GM18858 (cell line): ENCODE measurements at regions not wholly inside any gene's neighbourhood (a gene's known extent, or its start where the extent isn't known, plus 50 kb on each side); places are given as distances from the start of the nearest gene placed in this dataset.
"Not testable (repeated sequence)": the region's sequence is repeated elsewhere in the genome, so short reads cannot be mapped to it uniquely, and the experiment has no call there.

Source experiments
- ATAC-seq: cut with Tn5 transposase; IDR thresholded peaks from one replicate; pipeline ENCODE4 v1.9.1; 2021; ENCODE audit not compliant: unreplicated experiment

GRCh38 chr18:39178166-39178565, 1612.6 kb upstream of the CELF4 start:
- no peak for ATAC-seq

GRCh38 chr18:39172695-39173421, 1607.3 kb upstream of the CELF4 start:
- ATAC-seq = no peak

GRCh38 chr18:39168723-39169122, 1603.1 kb upstream of the CELF4 start:
- no peak for ATAC-seq

GRCh38 chr18:39167990-39168389, 1602.4 kb upstream of the CELF4 start:
- no peak for ATAC-seq

GRCh38 chr18:39166776-39167175, 1601.2 kb upstream of the CELF4 start:
- no peak for ATAC-seq

GRCh38 chr18:39162013-39162827, 1596.6 kb upstream of the CELF4 start:
- no peak for ATAC-seq

DNA sequence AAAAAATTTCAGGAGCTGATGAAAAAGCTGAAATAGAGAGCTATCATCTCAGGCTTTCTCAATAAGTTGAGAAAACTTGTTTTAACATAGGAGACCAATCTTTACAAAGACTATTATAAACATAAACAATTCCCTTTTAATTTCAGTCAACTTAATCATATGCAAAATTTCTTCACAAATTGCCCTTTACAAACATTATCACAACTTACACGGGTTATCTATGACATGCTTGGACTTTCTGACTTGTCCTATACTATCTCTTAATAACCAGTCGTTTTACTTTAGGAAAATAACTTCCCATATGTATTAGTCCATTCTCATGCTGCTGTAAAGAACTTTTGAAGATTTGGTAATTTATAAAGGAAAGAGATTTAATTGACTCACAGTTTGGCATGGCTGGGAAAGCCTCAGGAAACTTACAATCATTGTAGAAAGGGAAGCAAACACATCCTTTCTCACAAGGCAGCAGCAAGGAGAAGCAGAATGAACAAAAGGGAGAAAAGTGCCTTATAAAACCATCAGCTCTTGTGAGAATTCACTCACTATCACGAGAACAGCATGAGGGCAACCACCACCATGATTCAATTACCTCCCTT, 1583.7 kb upstream of the CELF4 start:
- no peak for ATAC-seq

GRCh38 chr18:39134255-39134654, 1568.7 kb upstream of the CELF4 start:
- no peak for ATAC-seq

DNA sequence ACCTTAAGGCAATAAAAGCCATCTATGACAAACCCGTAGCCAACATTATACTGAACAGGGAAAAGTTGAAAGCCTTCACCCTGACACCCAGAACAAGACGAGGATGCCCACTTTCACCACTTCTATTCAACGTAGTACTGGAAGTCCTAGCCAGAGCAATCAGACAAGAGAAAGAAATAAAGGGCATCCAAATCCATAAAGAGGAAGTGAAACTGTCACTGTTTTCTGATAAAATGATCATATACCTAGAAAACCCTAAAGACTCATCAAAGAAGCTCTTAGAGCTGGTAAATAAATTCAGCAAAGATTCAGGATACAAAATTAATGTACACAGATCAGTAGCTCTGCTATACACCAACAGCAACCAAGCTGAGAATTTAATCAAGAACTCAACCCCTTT, 1561.9 kb upstream of the CELF4 start:
- not testable (repeated sequence) for ATAC-seq

- ATAC-seq = no peak
Observed at GRCh38 chr18:39113790-39114189, 1548.2 kb upstream of the CELF4 start.

GRCh38 chr18:39105104-39105503, 1539.5 kb upstream of the CELF4 start:
- no peak for ATAC-seq

DNA sequence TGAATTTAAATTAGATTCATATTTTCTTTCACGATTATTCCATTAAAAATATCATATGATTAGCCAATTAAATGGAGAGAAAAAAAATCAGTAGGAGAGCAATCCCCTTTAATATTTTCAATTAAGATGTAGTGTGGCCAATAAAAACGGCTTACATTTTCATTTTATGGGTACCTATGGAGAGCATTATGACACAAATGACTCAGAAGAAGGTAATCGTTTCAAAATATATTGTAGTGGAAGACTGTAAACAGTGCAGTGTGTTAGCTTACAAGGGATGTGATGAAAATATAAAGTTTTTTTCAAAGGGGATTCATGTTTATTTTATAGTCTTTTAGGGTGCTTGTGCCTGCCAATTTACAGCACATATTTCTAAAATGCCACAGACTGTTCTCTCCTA, 1507.4 kb upstream of the CELF4 start:
- ATAC-seq = no peak

DNA sequence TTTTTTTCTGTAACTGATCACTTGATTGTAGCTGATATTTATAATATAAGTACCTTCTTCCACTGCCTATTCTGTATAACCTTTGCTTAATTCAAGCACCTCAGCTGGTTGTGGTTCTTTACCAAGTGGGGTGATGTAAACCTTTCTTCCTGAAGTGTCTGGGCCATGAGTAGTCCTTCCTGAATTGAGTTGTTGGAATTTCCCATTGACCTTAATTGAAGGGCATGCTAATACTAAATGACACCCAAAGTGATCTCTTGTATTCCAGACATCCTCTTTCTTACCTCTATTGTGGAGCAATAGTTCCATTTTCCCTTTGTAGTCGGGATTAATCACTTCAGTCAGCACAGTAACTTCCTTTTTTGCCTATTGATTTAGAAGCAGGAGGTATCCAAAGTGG, 1496.8 kb upstream of the CELF4 start:
- no peak for ATAC-seq

DNA sequence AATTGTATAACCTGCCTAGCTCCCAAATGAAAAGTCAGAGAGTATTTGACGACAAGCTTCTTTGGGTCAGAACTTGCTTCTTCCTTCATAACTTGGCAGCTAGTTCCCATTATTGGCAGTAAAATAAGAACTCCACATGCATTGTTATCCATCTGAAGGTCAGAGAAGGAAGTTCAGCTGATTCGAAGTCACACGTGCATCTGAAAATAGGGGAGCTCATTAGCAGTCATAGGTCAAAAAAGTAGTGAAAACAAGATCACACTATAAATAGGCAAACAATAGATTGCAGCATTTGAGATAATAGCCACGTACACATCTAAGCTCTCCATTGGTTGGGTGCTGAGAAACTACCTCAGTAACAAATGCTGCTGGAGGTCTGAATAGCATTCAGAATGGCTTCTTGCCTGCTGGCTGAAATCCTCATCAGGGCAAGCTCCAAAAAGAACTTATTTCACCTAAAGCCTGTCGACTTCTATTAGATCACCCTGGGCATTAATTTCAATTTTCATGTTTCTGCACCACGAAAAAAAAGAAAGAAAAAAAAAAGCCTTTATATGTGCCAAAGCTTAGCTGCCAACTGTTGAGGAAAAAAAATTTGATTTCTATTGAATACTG, 1492.9 kb upstream of the CELF4 start:
- ATAC-seq = no peak

DNA sequence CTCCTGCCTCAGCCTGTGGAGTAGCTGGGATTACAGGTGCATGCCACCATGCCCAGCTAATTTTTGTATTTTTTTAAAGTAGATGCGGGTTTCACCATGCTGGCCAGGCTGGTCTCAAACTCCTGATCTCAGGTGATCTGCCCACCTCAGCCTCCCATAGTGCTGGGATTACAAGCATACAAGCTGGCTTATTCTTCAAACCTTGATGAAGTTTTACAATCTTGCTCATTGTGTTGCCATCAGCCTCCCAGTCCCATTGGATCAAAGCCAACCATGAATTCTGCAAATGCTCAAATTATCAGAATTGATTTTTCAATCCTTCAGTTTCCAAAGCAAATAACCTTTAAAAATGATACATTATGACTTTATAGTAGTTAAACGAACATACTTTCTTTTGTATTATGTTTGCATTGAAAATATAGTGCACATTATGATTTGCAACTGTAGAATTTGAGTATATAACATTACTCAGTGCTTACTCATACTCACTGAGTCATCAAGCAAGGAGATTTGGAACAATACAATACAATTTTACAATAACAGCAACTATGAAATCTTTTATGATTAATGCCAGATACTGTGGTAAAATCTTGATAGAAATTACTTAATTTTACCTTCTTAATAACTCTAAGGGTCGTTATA, 1491.9 kb upstream of the CELF4 start:
- no peak for ATAC-seq

DNA sequence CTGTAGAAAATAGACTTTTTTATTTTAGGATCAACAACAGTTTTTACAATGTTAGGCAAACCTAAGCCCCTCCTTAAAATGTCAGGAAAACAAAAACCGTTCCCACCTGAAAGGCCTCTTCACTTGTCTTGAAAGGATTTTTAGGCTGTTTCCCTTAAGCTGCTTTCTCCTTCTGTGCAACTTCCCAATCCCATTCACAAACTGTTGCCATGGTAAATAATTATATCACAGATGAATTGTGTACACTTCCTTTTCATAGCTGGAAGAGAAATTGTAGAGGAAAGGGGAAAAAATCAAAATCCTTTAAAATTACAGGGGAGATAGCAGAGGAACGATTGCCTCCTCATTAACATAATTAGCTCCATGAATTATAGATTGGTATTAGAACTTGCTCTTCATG, 1488.0 kb upstream of the CELF4 start:
- no peak for ATAC-seq

DNA sequence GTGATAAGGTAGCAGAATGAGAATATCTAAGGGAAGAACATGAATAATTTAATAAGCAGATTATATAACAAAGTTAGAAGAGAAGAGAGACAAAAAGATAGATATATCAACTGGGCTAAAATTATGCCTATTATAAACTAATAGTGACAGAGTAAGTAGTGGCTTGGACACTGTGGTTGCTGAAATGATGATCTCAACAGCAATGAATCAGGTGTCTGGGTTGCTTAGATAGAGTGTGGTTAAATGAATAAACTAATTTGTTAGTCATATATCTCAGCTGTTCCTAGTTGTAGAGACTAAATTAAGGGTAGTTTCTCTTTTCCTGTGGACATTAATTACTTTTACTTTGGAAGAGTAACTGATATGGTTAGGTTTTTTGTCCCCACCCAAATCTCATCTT, 1485.4 kb upstream of the CELF4 start:
- ATAC-seq = no peak

DNA sequence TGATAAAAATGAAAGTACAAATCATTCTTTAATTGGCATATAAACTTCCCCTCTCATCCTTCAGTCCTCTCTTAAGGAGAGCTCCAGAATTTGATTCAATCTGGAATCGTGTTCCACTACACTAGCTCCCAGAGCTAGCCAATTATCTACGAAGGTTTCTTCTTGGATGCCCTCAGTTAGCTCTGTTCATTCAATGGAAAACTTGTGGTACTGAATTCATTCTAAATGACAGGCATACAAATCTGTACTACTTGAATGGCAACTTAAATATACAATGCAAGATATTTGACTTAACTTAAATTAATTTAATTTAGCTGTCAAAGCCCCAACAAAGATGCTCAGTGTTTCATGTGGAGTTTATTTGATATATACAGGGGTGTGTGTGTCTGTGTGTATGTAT, 1474.2 kb upstream of the CELF4 start:
- ATAC-seq = no peak

DNA sequence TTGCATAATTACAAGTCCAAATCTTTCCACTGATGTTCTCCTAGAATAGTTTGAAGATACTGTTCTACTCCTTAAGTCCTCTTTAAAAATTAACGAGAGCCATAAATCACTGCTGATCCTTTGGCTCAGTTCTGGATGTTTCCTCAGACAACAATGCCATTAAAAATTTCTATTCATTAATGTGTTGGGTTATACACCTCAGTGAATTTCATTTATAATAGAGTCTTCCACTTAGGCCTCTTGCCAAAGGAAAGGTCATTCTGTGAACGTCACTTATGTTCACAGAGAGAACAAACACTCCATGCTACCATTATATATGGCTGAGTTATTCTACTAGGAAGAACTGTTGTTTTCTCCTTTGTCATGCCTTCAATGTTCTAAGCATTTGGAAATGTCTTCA, 1472.3 kb upstream of the CELF4 start:
- ATAC-seq = no peak

GRCh38 chr18:39033312-39033711, 1467.7 kb upstream of the CELF4 start:
- ATAC-seq = no peak

DNA sequence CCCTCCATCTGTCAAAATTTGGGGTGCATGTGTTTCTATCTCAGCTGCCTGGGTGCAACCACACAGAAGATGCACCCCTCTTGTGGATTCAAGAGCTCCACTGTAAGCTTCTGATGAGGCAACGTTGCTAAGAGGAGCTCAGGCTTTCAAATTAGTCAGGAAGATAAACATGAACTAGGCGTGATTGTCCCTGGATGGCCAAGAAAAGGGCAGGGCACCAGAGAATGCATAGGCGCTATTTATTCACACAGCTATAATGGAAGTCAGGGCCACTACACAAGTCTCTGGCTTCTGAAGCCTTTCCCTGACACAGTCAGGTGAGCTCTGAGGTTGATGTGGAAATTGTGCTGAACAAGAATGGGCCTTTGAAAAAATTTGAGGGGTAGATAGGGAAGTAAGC, 1466.0 kb upstream of the CELF4 start:
- ATAC-seq = no peak
